SK-N-SH treated with all-trans-retinoic acid at 6 μM for 48 hours (cell line): ENCODE measurements at regions not wholly inside any gene's neighbourhood (a gene's known extent, or its start where the extent isn't known, plus 50 kb on each side); places are given as distances from the start of the nearest gene placed in this dataset.

Experiments used
- ATAC-seq: fragments of 200-7000 bp; cut with Tn5 transposase; 3 replicates; pipeline ENCODE4 v1.9.1; 2020; ENCODE audit warnings: mild to moderate bottlenecking, moderate library complexity
- ARNTL ChIP-seq: fragments of 450-650 bp; formaldehyde crosslinking; IDR thresholded peaks from 2 replicates; pipeline ENCODE4 v1.5.0; 2020; ENCODE audit warnings: low read depth, mild to moderate bottlenecking, moderate library complexity, borderline replicate concordance
- ESRRG ChIP-seq: fragments of 250-450 bp; sonication (Bioruptor Pico); IDR thresholded peaks from 2 replicates; pipeline ENCODE4 v1.6.1; 2021; ENCODE audit warnings: mild to moderate bottlenecking
- GLIS3 ChIP-seq: fragments of 250-450 bp; sonication (Bioruptor Pico); IDR thresholded peaks from 2 replicates; pipeline ENCODE4 v1.5.0; 2020; ENCODE audit warnings: mild to moderate bottlenecking, moderate library complexity
- ISL1 ChIP-seq: fragments of 250-450 bp; sonication (Bioruptor Pico); IDR thresholded peaks from 2 replicates; pipeline ENCODE4 v2.1.2; 2022; ENCODE audit warnings: mild to moderate bottlenecking, moderate library complexity
- OSR1 ChIP-seq: fragments of 250-450 bp; sonication (Bioruptor Pico); IDR thresholded peaks from 2 replicates; pipeline ENCODE4 v1.8.0; 2022; ENCODE audit warnings: moderate library complexity, mild to moderate bottlenecking, inconsistent platforms
- SNAI2 ChIP-seq: fragments of 250-450 bp; sonication (Bioruptor Pico); IDR thresholded peaks from 2 replicates; pipeline ENCODE4 v1.5.0; 2020; ENCODE audit warnings: mild to moderate bottlenecking, moderate library complexity
- TOX ChIP-seq: fragments of 250-450 bp; sonication (Bioruptor Pico); IDR thresholded peaks from 2 replicates; pipeline ENCODE4 v1.8.0; 2021; ENCODE audit warnings: mild to moderate bottlenecking, moderate library complexity, borderline replicate concordance
- ZFP3 ChIP-seq: fragments of 250-450 bp; sonication (Bioruptor Pico); IDR thresholded peaks from 2 replicates; pipeline ENCODE4 v1.5.0; 2020; ENCODE audit warnings: mild to moderate bottlenecking, moderate library complexity
- ZFP30 ChIP-seq: fragments of 450-650 bp; formaldehyde crosslinking; IDR thresholded peaks from 2 replicates; pipeline ENCODE4 v1.5.0; 2022; ENCODE audit warnings: mild to moderate bottlenecking, moderate library complexity
- ZNF565 ChIP-seq: fragments of 450-650 bp; formaldehyde crosslinking; conservative IDR thresholded peaks from 2 replicates; pipeline ENCODE4 v1.5.0; 2020; ENCODE audit warnings: low read depth, mild to moderate bottlenecking, moderate library complexity
- ZNF70 ChIP-seq: fragments of 450-650 bp; formaldehyde crosslinking; IDR thresholded peaks from 2 replicates; pipeline ENCODE4 v1.5.0; 2020; ENCODE audit warnings: mild to moderate bottlenecking, moderate library complexity
- ZNF8 ChIP-seq: fragments of 450-650 bp; formaldehyde crosslinking; IDR thresholded peaks from 2 replicates; pipeline ENCODE4 v1.5.0; 2020; ENCODE audit warnings: mild to moderate bottlenecking, moderate library complexity
- TF ChIP-seq, protein P1 (sequence below): fragments of 250-450 bp; sonication (Bioruptor Pico); IDR thresholded peaks from 2 replicates; pipeline ENCODE4 v1.8.0; 2020; ENCODE audit warnings: mild to moderate bottlenecking, moderate library complexity, borderline replicate concordance
- TF ChIP-seq, protein P2 (sequence below): fragments of 250-450 bp; sonication (Bioruptor Pico); IDR thresholded peaks from 2 replicates; pipeline ENCODE4 v1.5.1; 2021; ENCODE audit warnings: mild to moderate bottlenecking, moderate library complexity
- TF ChIP-seq, protein P3 (sequence below): fragments of 250-450 bp; sonication (Bioruptor Pico); IDR thresholded peaks from 2 replicates; pipeline ENCODE4 v1.5.1; 2020; ENCODE audit warnings: low read depth, mild to moderate bottlenecking, moderate library complexity
- TF ChIP-seq, protein P4 (sequence below): fragments of 250-450 bp; sonication (Bioruptor Pico); IDR thresholded peaks from 2 replicates; pipeline ENCODE4 v1.5.0; 2020; ENCODE audit warnings: mild to moderate bottlenecking, moderate library complexity
- TF ChIP-seq, protein P5 (sequence below): fragments of 250-450 bp; sonication (Bioruptor Pico); IDR thresholded peaks from 2 replicates; pipeline ENCODE4 v1.8.0; 2021; ENCODE audit warnings: low read depth, mild to moderate bottlenecking, moderate library complexity, borderline replicate concordance

DNA sequence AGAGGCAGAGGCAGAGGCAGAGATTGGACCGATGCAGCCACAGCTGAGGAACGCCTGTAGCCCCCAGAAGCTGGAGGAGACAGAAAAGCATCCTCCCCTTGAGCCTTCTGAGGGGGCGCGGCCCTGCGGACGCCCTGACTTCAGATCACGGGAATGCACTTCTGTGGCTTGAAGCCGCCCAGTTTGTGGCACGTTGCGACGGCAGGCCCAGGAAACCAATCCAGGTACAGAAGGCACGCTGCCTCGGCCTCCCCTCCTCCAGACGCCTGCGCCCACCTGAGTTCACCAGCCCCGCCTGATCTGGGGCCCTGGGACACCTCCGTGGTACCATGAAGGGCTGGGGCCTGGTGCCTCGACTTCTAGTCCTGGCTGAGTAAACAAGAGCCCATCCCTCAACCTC, 82.0 kb downstream of the NCOR2 start:
- no peak for ATAC-seq
- no peak for TF ChIP-seq ZFP30 (CRISPR knock-in tag)
- TF ChIP-seq, protein P1, sequence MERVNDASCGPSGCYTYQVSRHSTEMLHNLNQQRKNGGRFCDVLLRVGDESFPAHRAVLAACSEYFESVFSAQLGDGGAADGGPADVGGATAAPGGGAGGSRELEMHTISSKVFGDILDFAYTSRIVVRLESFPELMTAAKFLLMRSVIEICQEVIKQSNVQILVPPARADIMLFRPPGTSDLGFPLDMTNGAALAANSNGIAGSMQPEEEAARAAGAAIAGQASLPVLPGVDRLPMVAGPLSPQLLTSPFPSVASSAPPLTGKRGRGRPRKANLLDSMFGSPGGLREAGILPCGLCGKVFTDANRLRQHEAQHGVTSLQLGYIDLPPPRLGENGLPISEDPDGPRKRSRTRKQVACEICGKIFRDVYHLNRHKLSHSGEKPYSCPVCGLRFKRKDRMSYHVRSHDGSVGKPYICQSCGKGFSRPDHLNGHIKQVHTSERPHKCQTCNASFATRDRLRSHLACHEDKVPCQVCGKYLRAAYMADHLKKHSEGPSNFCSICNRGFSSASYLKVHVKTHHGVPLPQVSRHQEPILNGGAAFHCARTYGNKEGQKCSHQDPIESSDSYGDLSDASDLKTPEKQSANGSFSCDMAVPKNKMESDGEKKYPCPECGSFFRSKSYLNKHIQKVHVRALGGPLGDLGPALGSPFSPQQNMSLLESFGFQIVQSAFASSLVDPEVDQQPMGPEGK (CRISPR knock-in tag) = no peak
- TF ChIP-seq, protein P2, sequence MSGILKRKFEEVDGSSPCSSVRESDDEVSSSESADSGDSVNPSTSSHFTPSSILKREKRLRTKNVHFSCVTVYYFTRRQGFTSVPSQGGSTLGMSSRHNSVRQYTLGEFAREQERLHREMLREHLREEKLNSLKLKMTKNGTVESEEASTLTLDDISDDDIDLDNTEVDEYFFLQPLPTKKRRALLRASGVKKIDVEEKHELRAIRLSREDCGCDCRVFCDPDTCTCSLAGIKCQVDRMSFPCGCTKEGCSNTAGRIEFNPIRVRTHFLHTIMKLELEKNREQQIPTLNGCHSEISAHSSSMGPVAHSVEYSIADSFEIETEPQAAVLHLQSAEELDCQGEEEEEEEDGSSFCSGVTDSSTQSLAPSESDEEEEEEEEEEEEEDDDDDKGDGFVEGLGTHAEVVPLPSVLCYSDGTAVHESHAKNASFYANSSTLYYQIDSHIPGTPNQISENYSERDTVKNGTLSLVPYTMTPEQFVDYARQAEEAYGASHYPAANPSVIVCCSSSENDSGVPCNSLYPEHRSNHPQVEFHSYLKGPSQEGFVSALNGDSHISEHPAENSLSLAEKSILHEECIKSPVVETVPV (CRISPR knock-in tag) = no peak
- TF ChIP-seq ARNTL (CRISPR knock-in tag) = no peak
- TF ChIP-seq ISL1 (CRISPR knock-in tag) = no peak
- TF ChIP-seq, protein P3, sequence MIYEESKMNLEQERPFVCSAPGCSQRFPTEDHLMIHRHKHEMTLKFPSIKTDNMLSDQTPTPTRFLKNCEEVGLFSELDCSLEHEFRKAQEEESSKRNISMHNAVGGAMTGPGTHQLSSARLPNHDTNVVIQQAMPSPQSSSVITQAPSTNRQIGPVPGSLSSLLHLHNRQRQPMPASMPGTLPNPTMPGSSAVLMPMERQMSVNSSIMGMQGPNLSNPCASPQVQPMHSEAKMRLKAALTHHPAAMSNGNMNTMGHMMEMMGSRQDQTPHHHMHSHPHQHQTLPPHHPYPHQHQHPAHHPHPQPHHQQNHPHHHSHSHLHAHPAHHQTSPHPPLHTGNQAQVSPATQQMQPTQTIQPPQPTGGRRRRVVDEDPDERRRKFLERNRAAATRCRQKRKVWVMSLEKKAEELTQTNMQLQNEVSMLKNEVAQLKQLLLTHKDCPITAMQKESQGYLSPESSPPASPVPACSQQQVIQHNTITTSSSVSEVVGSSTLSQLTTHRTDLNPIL = no peak
- no peak for TF ChIP-seq ZNF70 (CRISPR knock-in tag)
- TF ChIP-seq ZNF8 (CRISPR knock-in tag) = no peak
- TF ChIP-seq, protein P4, sequence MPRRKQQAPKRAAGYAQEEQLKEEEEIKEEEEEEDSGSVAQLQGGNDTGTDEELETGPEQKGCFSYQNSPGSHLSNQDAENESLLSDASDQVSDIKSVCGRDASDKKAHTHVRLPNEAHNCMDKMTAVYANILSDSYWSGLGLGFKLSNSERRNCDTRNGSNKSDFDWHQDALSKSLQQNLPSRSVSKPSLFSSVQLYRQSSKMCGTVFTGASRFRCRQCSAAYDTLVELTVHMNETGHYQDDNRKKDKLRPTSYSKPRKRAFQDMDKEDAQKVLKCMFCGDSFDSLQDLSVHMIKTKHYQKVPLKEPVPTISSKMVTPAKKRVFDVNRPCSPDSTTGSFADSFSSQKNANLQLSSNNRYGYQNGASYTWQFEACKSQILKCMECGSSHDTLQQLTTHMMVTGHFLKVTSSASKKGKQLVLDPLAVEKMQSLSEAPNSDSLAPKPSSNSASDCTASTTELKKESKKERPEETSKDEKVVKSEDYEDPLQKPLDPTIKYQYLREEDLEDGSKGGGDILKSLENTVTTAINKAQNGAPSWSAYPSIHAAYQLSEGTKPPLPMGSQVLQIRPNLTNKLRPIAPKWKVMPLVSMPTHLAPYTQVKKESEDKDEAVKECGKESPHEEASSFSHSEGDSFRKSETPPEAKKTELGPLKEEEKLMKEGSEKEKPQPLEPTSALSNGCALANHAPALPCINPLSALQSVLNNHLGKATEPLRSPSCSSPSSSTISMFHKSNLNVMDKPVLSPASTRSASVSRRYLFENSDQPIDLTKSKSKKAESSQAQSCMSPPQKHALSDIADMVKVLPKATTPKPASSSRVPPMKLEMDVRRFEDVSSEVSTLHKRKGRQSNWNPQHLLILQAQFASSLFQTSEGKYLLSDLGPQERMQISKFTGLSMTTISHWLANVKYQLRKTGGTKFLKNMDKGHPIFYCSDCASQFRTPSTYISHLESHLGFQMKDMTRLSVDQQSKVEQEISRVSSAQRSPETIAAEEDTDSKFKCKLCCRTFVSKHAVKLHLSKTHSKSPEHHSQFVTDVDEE = no peak
- no peak for TF ChIP-seq ESRRG
- TF ChIP-seq ZFP3 (CRISPR knock-in tag) = no peak
- no peak for TF ChIP-seq TOX (CRISPR knock-in tag)
- no peak for TF ChIP-seq GLIS3
- TF ChIP-seq ZNF565 (CRISPR knock-in tag) = no peak
- TF ChIP-seq, protein P5, sequence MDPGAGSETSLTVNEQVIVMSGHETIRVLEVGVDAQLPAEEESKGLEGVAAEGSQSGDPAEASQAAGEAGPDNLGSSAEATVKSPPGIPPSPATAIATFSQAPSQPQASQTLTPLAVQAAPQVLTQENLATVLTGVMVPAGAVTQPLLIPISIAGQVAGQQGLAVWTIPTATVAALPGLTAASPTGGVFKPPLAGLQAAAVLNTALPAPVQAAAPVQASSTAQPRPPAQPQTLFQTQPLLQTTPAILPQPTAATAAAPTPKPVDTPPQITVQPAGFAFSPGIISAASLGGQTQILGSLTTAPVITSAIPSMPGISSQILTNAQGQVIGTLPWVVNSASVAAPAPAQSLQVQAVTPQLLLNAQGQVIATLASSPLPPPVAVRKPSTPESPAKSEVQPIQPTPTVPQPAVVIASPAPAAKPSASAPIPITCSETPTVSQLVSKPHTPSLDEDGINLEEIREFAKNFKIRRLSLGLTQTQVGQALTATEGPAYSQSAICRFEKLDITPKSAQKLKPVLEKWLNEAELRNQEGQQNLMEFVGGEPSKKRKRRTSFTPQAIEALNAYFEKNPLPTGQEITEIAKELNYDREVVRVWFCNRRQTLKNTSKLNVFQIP (CRISPR knock-in tag) = no peak
- TF ChIP-seq OSR1 (CRISPR knock-in tag) = no peak
- TF ChIP-seq SNAI2 (CRISPR knock-in tag) = no peak

DNA sequence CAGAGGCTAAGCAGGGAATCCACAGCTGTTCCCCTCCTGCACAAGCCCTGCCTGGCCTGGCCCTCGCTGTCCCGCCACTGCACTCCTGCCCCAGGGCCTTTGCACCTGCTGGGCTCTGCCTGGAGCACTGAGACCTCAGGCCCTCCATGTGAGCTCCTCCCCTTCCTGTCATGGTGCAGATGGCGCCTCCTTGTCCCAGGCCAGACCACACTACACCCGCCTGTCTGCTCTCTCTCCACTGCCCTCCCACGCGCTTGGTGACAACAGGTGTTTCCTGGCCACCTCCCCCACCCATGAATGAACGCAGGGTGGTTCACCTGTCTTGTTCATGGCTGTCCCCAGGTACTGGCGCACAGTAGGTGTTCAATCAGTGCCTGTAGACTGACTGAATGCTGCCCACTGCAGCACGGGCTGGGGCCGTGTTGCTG, 82.9 kb downstream of the NCOR2 start:
- ATAC-seq = no peak

More for the DNA sequence above, 82.9 kb downstream of the NCOR2 start:
- no peak for TF ChIP-seq ESRRG
- TF ChIP-seq, protein P1 (CRISPR knock-in tag) = no peak
- TF ChIP-seq, protein P2 (CRISPR knock-in tag) = no peak
- TF ChIP-seq, protein P4 = no peak
